GM10266 (cell line): ENCODE measurements at regions not wholly inside any gene's neighbourhood (a gene's known extent, or its start where the extent isn't known, plus 50 kb on each side); places are given as distances from the start of the nearest gene placed in this dataset.

ENCODE experiments used
- DNase-seq: peaks from one replicate; pipeline ENCODE4 v3.0.0; 2012; ENCODE audit errors: extremely low spot score
- TF ChIP-seq, protein P1 (sequence below): IDR thresholded peaks from 2 replicates; pipeline ENCODE4 v1.5.1; 2012; ENCODE audit warnings: mild to moderate bottlenecking, low read depth; ENCODE audit not compliant: control insufficient read depth, insufficient read depth; ENCODE audit errors: missing control alignments

DNA sequence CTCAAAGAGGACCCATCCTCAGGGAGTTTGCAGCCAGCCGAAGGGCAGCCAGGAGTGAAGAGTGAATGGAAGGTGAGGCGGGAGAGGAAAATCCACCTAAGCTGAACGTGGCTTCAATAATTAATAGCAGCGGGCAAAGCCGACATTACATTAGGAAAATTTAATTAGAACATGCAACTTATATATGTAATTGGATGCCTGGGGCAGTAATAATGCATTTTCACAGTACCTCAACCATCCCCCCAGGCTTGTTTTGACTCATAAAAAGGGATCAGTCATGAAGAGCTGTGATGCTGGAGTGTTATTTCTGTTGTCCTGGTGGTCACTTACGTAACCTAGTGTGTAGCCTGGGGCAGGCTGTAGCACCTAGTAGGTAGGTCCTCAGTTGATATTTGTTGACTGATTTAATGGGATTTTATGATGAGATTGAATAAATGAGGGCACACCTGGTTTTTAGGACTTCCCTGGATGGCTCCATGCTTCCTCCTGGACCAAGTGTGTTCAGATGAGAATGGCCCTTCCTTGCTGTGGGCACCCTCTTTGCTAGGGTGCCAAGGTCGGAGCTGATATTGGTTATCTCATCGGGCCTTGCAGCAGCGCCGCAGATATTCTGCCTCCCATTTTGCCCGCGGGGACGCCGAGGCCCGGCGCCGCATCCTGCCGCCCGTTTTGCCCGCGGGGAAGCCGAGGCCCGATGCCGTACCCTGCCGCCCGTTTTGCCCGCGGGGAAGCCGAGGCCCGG, 128.8 kb downstream of the CDH26 start:
- TF ChIP-seq, protein P1, sequence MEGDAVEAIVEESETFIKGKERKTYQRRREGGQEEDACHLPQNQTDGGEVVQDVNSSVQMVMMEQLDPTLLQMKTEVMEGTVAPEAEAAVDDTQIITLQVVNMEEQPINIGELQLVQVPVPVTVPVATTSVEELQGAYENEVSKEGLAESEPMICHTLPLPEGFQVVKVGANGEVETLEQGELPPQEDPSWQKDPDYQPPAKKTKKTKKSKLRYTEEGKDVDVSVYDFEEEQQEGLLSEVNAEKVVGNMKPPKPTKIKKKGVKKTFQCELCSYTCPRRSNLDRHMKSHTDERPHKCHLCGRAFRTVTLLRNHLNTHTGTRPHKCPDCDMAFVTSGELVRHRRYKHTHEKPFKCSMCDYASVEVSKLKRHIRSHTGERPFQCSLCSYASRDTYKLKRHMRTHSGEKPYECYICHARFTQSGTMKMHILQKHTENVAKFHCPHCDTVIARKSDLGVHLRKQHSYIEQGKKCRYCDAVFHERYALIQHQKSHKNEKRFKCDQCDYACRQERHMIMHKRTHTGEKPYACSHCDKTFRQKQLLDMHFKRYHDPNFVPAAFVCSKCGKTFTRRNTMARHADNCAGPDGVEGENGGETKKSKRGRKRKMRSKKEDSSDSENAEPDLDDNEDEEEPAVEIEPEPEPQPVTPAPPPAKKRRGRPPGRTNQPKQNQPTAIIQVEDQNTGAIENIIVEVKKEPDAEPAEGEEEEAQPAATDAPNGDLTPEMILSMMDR: no peak

DNA sequence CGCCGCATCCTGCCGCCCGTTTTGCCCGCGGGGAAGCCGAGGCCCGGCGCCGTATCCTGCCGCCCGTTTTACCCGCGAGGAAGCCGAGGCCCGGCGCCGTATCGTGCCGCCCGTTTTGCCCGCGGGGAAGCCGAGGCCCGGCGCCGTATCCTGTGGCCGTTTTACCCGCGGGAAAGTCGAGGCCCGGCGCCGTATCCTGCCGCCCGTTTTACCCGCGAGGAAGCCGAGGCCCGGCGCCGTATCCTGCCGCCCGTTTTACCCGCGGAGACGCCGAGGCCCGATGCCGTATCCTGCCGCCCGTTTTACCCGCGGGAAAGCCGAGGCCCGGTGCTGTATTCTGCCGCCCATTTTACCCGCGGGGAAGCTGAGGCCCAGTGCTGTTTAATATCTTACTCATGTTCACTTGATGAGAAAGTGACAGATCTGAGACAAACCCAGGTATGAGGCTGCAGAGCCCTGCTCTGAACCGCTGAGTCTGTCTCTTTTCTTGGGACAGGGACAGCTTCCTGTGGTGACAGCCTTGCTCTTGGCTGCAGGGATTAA, 129.4 kb downstream of the CDH26 start:
- TF ChIP-seq, protein P1: no peak
- no peak for DNase-seq

More for the DNA sequence above, 128.8 kb downstream of the CDH26 start:
- DNase-seq: no peak

DNA sequence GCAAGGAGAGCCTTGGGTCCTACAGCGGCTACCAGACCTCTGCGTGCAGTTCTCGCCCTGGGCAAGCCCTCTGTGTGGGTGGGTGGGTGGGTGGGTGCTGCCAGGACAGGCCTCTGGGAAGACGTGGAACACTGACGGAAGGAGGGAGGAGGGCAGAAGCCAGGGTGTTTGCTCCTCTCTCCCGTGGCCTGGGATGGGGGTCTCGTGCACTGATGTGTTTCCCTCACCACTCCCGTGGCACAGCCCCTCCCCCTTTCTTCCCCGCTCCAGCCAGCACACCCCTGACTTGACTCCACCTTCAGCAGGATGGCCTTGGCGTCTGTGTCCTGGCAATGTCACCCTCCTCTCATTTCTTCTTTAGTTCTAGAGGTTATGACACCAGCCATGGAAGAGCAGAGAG, 130.0 kb downstream of the CDH26 start:
- TF ChIP-seq, protein P1: no peak
- no peak for DNase-seq

DNA sequence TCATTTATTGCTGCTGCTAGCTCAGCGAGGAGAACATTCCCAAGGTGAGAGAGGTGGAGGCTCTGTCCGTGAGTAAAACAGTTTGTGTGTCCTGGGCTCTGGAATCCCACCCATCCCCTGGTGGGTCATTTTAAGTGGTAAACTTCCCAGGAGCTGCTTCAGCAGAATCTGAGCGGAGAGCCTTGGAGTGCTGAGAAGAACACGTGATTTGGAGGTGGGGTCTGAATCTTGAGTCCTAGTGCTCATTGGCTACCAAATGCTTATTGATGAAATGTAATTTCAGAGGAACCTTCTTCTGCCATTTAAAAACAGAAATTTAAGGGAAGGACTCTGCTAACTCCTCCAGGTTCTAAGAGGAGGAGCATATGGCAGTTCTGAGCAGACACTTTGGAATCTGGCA, 132.4 kb downstream of the CDH26 start:
- TF ChIP-seq, protein P1: no peak
- DNase-seq: no peak

DNA sequence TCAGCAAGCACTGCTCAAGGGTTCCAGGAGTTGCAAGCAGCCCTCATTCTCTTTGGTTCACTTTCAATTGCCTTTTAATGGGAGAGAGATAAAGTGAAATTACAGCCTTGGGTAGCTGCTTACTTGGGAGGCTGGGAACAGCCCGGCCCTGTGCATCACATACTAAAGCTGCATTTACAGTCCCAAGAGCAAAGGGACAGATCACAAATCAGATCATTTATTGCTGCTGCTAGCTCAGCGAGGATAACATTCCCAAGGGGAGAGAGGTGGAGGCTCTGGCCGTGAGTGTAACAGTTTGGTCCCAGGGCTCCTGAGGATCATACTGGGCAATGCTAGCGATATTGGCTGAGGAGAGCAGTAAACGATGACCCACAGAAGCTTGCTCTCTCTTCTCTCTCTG, 133.1 kb downstream of the CDH26 start:
- DNase-seq: no peak
- TF ChIP-seq, protein P1: no peak

DNA sequence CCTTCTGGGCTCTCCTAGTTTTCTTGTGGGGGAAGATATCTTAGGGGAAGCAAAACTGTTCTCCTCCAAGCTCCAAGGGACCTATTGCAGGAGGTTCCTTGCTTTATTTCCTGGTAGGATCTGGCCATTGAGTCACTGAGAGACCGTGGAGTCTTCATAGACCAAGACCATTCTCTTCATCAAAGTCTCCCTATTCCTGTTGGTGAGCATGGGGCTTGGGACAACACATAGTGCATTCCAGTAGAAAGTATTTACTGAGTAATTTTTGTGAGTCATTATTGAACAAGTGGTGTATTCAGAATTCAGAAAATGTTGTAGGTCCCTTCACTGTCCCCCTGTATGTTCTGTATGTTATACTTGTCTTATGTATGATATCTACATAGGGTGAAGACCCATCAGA, 133.6 kb downstream of the CDH26 start:
- TF ChIP-seq, protein P1: no peak
- DNase-seq: no peak

DNA sequence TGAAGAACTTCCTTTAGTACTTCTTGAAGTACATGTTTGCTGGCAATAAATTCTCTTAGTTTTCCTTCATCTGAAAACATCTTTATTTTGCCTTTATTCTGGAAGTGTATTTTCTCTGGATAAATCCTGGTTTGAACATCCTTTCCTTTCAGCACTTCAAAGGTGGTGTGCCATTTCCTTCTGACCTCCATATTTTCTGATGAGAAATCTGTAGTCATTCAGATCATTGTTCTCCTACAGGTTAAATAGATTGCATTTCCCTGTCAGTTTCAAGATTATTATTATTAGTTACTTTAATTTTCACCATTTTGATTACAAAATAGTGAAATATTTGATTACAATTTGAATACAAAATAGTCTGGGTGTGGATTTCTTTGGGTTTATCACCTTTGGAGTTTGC, 134.5 kb downstream of the CDH26 start:
- TF ChIP-seq, protein P1: no peak
- DNase-seq: no peak
